ENCODE measurements at regions not wholly inside any gene's neighbourhood (a gene's known extent, or its start where the extent isn't known, plus 50 kb on each side); places are given as distances from the start of the nearest gene placed in this dataset.

DNA sequence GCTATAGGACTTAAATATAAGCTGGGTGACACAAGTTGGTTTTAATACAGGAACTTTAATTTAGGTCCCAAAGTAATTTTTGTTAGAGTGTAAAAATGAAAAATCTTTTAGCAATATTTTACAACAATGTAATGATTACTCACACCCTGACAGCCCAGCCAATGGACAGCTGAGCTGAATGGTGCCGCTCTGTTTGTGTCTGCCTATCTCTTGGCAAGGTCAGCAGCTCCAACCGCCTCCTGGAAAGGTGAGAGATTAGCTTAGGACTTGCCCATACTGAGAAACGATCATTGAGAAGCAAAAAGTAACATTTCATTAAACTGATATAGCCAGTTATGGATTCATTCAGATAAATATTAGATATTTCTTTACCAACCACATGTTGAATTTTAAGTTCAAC lies 463.6 kb upstream of the CD180 start:
- TF ChIP-seq PPARA (CRISPR knock-in tag; IDR thresholded peaks at IDR 0.05; ENCODE audit: borderline replicate concordance) (no peak), TCF4 (CRISPR knock-in tag; IDR thresholded peaks at IDR 0.05; ENCODE audit: borderline replicate concordance) (no peak), OSR1 (CRISPR knock-in tag; IDR thresholded peaks at IDR 0.05) (no peak), ZC3H10 (CRISPR knock-in tag; IDR thresholded peaks at IDR 0.05) (no peak), ZNF70 (CRISPR knock-in tag; IDR thresholded peaks at IDR 0.05) (no peak), ZNF565 (CRISPR knock-in tag; conservative IDR thresholded peaks at IDR 0.05; ENCODE audit: low read depth) (no peak), BACH2 (CRISPR knock-in tag; IDR thresholded peaks at IDR 0.05; ENCODE audit: borderline replicate concordance) (no peak)
- TF ChIP-seq, protein P1, sequence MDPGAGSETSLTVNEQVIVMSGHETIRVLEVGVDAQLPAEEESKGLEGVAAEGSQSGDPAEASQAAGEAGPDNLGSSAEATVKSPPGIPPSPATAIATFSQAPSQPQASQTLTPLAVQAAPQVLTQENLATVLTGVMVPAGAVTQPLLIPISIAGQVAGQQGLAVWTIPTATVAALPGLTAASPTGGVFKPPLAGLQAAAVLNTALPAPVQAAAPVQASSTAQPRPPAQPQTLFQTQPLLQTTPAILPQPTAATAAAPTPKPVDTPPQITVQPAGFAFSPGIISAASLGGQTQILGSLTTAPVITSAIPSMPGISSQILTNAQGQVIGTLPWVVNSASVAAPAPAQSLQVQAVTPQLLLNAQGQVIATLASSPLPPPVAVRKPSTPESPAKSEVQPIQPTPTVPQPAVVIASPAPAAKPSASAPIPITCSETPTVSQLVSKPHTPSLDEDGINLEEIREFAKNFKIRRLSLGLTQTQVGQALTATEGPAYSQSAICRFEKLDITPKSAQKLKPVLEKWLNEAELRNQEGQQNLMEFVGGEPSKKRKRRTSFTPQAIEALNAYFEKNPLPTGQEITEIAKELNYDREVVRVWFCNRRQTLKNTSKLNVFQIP (CRISPR knock-in tag; IDR thresholded peaks at IDR 0.05; ENCODE audit: borderline replicate concordance, low read depth) = no peak
- TF ChIP-seq, protein P2, sequence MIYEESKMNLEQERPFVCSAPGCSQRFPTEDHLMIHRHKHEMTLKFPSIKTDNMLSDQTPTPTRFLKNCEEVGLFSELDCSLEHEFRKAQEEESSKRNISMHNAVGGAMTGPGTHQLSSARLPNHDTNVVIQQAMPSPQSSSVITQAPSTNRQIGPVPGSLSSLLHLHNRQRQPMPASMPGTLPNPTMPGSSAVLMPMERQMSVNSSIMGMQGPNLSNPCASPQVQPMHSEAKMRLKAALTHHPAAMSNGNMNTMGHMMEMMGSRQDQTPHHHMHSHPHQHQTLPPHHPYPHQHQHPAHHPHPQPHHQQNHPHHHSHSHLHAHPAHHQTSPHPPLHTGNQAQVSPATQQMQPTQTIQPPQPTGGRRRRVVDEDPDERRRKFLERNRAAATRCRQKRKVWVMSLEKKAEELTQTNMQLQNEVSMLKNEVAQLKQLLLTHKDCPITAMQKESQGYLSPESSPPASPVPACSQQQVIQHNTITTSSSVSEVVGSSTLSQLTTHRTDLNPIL (CRISPR knock-in tag; IDR thresholded peaks at IDR 0.05; ENCODE audit: low read depth) = no peak
- ATAC-seq = no peak

DNA sequence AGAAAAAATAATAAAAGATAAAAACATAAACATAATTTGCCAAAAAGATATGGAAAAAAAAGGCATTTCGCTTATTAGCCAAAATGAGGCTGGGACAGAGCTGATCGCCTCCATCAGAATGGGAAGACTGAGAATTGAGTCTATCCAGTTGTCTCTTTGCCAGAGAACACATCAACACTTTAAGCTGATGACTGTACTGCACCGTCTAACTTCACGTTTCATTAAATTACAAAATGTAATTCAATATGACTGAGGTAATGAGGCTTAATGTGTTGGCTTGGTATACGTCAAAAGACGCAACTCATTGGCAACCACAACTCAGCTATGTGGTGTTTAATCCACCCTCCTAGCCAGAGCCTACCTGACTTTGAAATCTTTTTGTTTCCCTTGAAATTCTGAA lies 462.7 kb upstream of the CD180 start:
- no peak for ATAC-seq
- TF ChIP-seq ISL1 (CRISPR knock-in tag; IDR thresholded peaks at IDR 0.05) = peak; percentile 47
- TF ChIP-seq ARNTL (CRISPR knock-in tag; IDR thresholded peaks at IDR 0.05; ENCODE audit: borderline replicate concordance, low read depth) = no peak

DNA sequence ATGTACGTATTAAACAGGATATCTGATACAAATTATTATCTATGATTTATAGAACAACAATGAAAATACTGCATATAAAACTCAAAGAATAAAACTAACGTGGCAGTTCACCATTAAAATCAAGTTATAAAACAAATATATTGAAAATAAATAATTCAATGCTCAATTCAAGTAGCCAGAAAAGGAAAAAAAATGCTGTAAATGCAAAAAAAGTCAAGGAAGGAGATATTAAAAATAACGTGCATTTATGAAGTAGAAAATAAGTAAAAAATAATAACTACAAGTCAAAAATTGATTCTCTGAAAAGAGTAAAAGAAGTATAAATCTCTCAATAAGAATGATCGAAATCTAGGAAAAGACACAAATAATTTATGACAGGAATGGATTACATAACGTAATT lies 460.5 kb upstream of the CD180 start:
- TF ChIP-seq ZFP3 (CRISPR knock-in tag; IDR thresholded peaks at IDR 0.05) (no peak), ESRRG (CRISPR knock-in tag; IDR thresholded peaks at IDR 0.05) (no peak), SNAI2 (CRISPR knock-in tag; IDR thresholded peaks at IDR 0.05) (no peak), ZFP30 (CRISPR knock-in tag; IDR thresholded peaks at IDR 0.05) (no peak), TCF4 (CRISPR knock-in tag; IDR thresholded peaks at IDR 0.05; ENCODE audit: borderline replicate concordance) (no peak), RARB (CRISPR knock-in tag; IDR thresholded peaks at IDR 0.05) (no peak), ZNF70 (CRISPR knock-in tag; IDR thresholded peaks at IDR 0.05) (no peak), ZNF565 (CRISPR knock-in tag; conservative IDR thresholded peaks at IDR 0.05; ENCODE audit: low read depth) (no peak), CSDC2 (CRISPR knock-in tag; IDR thresholded peaks at IDR 0.05) (no peak), ISL1 (CRISPR knock-in tag; IDR thresholded peaks at IDR 0.05) (no peak), TOX (CRISPR knock-in tag; IDR thresholded peaks at IDR 0.05; ENCODE audit: borderline replicate concordance) (no peak), BACH2 (CRISPR knock-in tag; IDR thresholded peaks at IDR 0.05; ENCODE audit: borderline replicate concordance) (no peak), ARNTL (CRISPR knock-in tag; IDR thresholded peaks at IDR 0.05; ENCODE audit: borderline replicate concordance, low read depth) (no peak)
- TF ChIP-seq, protein P3, sequence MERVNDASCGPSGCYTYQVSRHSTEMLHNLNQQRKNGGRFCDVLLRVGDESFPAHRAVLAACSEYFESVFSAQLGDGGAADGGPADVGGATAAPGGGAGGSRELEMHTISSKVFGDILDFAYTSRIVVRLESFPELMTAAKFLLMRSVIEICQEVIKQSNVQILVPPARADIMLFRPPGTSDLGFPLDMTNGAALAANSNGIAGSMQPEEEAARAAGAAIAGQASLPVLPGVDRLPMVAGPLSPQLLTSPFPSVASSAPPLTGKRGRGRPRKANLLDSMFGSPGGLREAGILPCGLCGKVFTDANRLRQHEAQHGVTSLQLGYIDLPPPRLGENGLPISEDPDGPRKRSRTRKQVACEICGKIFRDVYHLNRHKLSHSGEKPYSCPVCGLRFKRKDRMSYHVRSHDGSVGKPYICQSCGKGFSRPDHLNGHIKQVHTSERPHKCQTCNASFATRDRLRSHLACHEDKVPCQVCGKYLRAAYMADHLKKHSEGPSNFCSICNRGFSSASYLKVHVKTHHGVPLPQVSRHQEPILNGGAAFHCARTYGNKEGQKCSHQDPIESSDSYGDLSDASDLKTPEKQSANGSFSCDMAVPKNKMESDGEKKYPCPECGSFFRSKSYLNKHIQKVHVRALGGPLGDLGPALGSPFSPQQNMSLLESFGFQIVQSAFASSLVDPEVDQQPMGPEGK (CRISPR knock-in tag; IDR thresholded peaks at IDR 0.05; ENCODE audit: borderline replicate concordance) = no peak
- TF ChIP-seq, protein P2 (CRISPR knock-in tag; IDR thresholded peaks at IDR 0.05; ENCODE audit: low read depth) = no peak
- TF ChIP-seq, protein P4, sequence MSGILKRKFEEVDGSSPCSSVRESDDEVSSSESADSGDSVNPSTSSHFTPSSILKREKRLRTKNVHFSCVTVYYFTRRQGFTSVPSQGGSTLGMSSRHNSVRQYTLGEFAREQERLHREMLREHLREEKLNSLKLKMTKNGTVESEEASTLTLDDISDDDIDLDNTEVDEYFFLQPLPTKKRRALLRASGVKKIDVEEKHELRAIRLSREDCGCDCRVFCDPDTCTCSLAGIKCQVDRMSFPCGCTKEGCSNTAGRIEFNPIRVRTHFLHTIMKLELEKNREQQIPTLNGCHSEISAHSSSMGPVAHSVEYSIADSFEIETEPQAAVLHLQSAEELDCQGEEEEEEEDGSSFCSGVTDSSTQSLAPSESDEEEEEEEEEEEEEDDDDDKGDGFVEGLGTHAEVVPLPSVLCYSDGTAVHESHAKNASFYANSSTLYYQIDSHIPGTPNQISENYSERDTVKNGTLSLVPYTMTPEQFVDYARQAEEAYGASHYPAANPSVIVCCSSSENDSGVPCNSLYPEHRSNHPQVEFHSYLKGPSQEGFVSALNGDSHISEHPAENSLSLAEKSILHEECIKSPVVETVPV (CRISPR knock-in tag; IDR thresholded peaks at IDR 0.05) = no peak
- TF ChIP-seq, protein P1 (CRISPR knock-in tag; IDR thresholded peaks at IDR 0.05; ENCODE audit: borderline replicate concordance, low read depth) = no peak

More for the DNA sequence above, 460.5 kb upstream of the CD180 start:
- ATAC-seq = no peak

All from SK-N-SH treated with all-trans-retinoic acid at 6 μM for 48 hours (cell line).